WI38 (cell line): ENCODE measurements at regions not wholly inside any gene's neighbourhood (a gene's known extent, or its start where the extent isn't known, plus 50 kb on each side); places are given as distances from the start of the nearest gene placed in this dataset.

Experiments
- H3K4me3 ChIP-seq: 2 replicates; pipeline ENCODE4 v1.5.1; 2011; ENCODE audit warnings: low read depth, mild to moderate bottlenecking, control low read depth, low read length
- TF ChIP-seq, protein P1 (sequence below): IDR thresholded peaks from 2 replicates; pipeline ENCODE4 v1.5.1; 2012; ENCODE audit warnings: low read depth, mild to moderate bottlenecking, control low read depth, low read length

GRCh38 chr5:18828351-18828750 is 1159.6 kb downstream of the CDH18 start:
- TF ChIP-seq, protein P1, sequence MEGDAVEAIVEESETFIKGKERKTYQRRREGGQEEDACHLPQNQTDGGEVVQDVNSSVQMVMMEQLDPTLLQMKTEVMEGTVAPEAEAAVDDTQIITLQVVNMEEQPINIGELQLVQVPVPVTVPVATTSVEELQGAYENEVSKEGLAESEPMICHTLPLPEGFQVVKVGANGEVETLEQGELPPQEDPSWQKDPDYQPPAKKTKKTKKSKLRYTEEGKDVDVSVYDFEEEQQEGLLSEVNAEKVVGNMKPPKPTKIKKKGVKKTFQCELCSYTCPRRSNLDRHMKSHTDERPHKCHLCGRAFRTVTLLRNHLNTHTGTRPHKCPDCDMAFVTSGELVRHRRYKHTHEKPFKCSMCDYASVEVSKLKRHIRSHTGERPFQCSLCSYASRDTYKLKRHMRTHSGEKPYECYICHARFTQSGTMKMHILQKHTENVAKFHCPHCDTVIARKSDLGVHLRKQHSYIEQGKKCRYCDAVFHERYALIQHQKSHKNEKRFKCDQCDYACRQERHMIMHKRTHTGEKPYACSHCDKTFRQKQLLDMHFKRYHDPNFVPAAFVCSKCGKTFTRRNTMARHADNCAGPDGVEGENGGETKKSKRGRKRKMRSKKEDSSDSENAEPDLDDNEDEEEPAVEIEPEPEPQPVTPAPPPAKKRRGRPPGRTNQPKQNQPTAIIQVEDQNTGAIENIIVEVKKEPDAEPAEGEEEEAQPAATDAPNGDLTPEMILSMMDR = no peak
- no peak overlapping the region for H3K4me3 ChIP-seq

DNA sequence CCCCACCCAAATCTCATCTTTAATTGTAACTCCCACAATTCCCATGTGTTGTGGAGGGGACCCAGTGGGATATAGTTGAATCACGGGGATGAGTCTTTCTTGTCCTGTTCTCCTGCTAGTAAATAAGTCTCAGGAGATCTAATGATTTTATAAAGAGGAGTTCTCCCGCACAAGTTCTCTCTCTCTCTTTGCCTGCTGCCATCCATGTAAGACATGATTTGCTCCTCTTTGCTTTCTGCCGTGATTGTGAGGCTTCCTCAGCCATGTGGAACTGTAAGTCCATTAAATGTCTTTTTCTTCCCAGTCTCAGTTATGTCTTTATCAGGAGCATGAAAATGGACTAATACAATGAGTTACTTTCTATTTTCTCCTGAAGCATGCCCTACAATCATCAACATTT is 1158.5 kb downstream of the CDH18 start:
- H3K4me3 ChIP-seq = no peak overlapping the region

DNA sequence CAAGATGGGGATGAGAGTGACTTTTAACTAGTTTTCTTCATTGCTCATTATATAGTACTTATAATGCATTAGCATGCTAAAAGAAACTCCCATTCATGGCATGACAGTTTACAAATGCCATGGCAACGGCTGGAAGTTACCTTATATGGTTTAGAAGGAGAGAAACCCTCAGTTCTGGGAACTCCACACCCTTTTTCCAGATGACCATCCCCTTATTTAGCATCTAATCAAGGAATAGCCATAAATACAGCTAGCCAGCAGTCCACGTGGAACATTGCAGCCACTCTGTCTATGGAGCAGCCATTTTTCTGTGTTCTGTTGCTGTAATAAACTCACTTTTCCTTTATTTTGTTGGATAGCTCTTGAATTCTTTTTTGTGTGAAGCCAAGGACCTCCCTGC is 1137.8 kb downstream of the CDH18 start:
- TF ChIP-seq, protein P1 = no peak
- no peak overlapping the region for H3K4me3 ChIP-seq

More for the DNA sequence above, 1158.5 kb downstream of the CDH18 start:
- TF ChIP-seq, protein P1 = no peak

DNA sequence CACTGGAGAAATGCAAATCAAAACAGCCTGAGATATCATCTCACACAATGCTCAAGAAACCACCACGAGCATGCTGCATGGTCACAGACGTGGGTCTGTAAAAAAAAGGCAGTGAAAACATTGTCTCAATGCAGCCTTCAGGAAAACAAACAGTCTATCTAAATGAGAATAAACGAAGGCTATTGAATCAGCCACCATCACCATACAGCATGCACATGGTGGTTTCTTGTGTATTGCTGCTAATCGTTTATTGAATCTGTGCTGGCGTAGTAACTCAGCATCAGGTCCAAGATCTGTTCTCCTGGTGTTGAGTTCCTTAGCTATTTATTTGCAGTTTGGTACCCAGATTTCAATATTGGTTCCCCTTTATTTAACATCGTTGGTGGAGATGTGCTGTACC is 1115.0 kb downstream of the CDH18 start:
- TF ChIP-seq, protein P1 = no peak
- H3K4me3 ChIP-seq = no peak overlapping the region

GRCh38 chr5:18876565-18876964 is 1111.4 kb downstream of the CDH18 start:
- TF ChIP-seq, protein P1 = no peak

DNA sequence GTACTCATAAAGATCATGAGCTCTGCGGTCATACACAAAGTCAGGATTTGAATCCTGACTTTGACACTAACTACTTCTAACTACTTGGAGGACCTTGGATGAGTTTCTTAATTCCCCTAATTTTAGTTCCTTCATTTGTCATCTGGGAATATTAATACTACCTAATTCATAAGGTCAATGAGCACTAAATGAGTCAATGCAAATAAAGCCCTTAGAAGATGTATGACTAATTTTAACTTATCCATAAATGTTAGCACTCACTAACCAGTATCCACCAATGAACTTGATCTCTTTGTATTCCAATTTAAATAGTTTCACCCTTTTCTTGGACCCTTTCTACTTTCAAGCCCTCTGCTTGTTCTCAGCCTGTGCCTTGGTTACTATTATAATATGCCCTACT is 1106.4 kb downstream of the CDH18 start:
- no peak overlapping the region for H3K4me3 ChIP-seq
- TF ChIP-seq, protein P1 = no peak

More at GRCh38 chr5:18876565-18876964, 1111.4 kb downstream of the CDH18 start:
- H3K4me3 ChIP-seq = no peak overlapping the region

- no peak overlapping the region for H3K4me3 ChIP-seq
Observed at GRCh38 chr5:18882154-18882553, 1105.8 kb downstream of the CDH18 start.

More at GRCh38 chr5:18882154-18882553, 1105.8 kb downstream of the CDH18 start:
- TF ChIP-seq, protein P1 = no peak
